ENCODE measurements at regions not wholly inside any gene's neighbourhood (a gene's known extent, or its start where the extent isn't known, plus 50 kb on each side); places are given as distances from the start of the nearest gene placed in this dataset.

DNA sequence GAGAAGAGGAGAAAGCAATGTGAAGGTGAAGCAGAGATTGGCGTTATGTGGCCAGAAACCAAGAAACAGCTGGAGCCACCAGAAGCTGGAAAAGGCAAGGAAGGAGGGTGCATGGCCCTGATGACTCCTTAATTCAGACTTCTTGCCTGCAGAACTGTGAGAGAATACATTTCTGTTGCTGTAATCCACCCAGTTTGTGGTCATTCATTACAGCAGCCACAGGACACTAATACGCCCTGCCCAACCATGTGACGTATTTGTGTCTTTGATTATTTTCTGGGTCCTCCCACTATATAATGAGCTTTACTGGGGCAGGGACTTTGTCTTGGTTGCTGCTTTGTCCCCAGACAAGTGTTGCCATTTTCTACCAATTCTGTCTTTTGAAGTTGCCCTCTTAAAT, 64.5 kb upstream of the MITF start:
- WGBS, 2 donors = 93 to 95% methylated on average over 3 of the region's 3 CpGs
- no peak overlapping the region for H3K4me3 ChIP-seq (ENCODE audit: low read depth, poor library complexity, severe bottlenecking)
- DNase-seq (ENCODE audit: low spot score in 2 of 2) = no peak
- no peak for TF ChIP-seq POLR2A (IDR thresholded peaks at IDR 0.05)
- TF ChIP-seq, protein P1, sequence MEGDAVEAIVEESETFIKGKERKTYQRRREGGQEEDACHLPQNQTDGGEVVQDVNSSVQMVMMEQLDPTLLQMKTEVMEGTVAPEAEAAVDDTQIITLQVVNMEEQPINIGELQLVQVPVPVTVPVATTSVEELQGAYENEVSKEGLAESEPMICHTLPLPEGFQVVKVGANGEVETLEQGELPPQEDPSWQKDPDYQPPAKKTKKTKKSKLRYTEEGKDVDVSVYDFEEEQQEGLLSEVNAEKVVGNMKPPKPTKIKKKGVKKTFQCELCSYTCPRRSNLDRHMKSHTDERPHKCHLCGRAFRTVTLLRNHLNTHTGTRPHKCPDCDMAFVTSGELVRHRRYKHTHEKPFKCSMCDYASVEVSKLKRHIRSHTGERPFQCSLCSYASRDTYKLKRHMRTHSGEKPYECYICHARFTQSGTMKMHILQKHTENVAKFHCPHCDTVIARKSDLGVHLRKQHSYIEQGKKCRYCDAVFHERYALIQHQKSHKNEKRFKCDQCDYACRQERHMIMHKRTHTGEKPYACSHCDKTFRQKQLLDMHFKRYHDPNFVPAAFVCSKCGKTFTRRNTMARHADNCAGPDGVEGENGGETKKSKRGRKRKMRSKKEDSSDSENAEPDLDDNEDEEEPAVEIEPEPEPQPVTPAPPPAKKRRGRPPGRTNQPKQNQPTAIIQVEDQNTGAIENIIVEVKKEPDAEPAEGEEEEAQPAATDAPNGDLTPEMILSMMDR (IDR thresholded peaks at IDR 0.05) = no peak
- intact Hi-C loops (cut with DNase I; ENCODE audit: low total_unique reads) = no loop called here

DNA sequence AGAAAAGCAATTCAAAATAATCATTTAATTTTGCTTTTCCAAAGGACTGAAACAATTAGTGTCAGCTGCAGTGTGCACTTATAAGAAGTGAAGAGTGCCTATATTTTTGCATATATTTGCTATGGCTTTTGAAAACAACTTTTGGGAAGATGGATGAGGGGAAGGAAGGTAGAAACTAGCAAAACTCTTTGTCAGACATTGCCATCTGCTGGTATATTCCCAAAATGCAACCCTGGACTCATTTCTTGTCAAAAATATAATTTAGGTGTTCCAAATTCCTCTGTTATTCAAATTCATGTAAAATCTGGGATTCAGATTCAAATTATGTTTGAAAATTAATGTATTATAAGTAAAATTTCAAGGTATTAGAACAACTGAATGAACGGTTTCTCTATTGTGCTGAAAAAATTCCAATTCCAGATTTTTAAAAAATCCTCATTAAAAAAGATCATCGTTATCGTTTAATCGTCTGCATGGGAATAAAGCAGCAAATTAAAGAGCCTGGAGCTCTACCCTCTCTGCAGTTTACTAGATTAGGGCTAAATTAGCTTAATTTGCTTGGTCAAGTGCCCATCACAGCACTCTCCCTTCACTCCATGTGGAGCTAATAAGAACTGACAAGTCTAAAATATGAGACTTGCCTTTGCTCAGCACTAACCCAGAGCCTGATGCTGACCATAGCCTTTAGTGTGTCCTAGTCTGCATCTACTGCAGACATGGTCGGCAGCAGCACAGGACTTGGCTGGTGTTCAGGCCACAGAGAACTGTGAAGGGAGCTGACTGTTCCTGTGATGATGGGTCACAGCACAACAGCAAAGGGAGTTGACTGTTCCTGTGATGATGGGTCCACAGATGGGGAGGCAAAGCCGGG, 67.9 kb upstream of the MITF start:
- DNase-seq (ENCODE audit: low spot score in 2 of 2) = peak in 1 of 2 donors; percentile 64
- intact Hi-C loops (cut with DNase I; ENCODE audit: low total_unique reads) = no loop called here
- no peak for TF ChIP-seq POLR2A (IDR thresholded peaks at IDR 0.05)
- TF ChIP-seq, protein P1 (IDR thresholded peaks at IDR 0.05) = peak in 1 of 3 donors; percentile 18
- no peak overlapping the region for H3K4me3 ChIP-seq (ENCODE audit: low read depth, poor library complexity, severe bottlenecking)
- WGBS, 2 donors = 43 to 50% methylated on average over 6 of the region's 6 CpGs

DNA sequence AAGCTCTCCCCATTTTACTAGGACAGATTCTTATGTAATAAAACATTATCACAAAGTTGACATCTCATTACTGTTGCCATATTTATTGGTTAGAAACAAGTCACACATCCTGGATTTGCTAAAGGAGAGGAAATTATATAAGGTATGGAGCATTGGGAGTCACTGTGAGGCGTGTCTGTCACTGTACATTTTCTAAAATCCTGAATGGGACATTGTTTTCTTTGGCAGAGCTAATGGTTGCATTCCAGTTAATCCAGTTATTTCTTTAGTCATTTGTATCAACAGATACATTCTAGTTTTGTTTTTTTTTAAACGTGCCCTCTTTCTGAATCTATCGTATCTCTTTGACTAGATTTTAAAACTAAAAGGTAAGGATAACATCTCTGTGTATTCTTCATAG, 70.2 kb upstream of the MITF start:
- TF ChIP-seq, protein P1 (IDR thresholded peaks at IDR 0.05) = no peak
- no peak for TF ChIP-seq POLR2A (IDR thresholded peaks at IDR 0.05)
- DNase-seq (ENCODE audit: low spot score in 2 of 2) = no peak
- intact Hi-C loops (cut with DNase I; ENCODE audit: low total_unique reads) = loop anchor here (10.0 kb wide), 1 partner anchor 504 kb away; no protein-coding TSS in a partner anchor
- 57 to 68% methylated on average over 3 of the region's 3 CpGs for WGBS, 2 donors
- no peak overlapping the region for H3K4me3 ChIP-seq (ENCODE audit: low read depth, poor library complexity, severe bottlenecking)

DNA sequence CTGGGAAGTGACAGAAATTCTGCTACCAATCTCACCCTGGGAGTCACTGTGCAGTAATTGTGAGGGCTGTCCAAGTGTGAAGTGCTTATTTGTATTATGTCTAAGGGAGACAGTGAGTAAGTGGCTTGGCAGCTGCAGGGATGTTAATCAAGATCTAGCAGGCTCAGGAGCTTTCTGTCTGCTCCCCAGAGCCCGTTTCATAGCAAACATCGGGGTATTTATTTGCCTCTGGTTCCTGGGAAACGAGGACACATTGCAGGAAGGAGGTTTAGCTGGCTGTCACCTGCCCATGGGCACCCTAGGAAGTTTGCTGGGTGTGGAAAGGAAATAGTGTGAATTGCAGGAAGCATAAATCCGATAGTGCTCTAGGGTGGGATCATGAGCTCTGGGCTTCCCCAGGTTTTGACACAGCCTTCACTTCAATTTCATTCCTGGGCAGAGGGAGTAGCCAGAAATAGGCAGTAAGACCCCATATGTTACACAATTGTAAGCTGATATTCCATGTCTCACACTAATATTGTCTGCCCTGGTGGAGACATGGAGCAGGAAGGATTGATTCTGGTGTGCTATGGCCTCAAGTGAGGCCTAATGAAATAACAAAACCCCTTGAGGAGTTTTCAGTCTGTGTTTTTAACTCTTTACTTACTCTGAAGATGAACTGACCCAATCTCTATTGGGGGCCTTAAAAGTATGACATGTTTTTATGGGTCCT, 74.1 kb upstream of the MITF start:
- H3K4me3 ChIP-seq (ENCODE audit: low read depth, poor library complexity, severe bottlenecking) = no peak overlapping the region
- no peak for DNase-seq (ENCODE audit: low spot score in 2 of 2)
- intact Hi-C loops (cut with DNase I; ENCODE audit: low total_unique reads) = loop anchor here (10.0 kb wide), 1 partner anchor 500 kb away; no protein-coding TSS in a partner anchor
- TF ChIP-seq, protein P1 (IDR thresholded peaks at IDR 0.05) = no peak
- no peak for TF ChIP-seq POLR2A (IDR thresholded peaks at IDR 0.05)
- WGBS, 2 donors = 13 to 14% methylated on average over 4 of the region's 4 CpGs

DNA sequence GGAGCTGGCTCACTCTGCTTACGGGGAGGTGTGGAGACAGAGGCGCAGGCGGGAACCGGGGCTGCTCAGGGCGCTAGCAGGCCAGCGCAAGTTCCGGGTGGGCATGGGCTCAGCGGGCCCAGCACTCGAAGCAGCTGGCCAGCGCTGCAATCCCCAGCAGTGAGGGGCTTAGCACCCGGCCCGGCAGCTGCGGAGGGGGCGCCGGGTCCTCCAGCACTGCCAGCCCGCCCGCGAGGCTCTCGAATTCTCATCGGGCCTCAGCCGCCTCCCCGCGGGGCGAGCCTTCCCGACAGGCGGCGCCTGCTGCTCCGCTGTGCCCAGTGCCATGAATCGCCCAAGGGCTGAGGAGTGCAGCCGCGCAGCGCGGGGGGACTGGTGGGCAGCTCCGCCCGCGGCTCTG, 78.6 kb upstream of the MITF start:
- TF ChIP-seq POLR2A (IDR thresholded peaks at IDR 0.05) = no peak
- TF ChIP-seq, protein P1 (IDR thresholded peaks at IDR 0.05) = no peak
- no peak overlapping the region for H3K4me3 ChIP-seq (ENCODE audit: low read depth, poor library complexity, severe bottlenecking)
- no peak for DNase-seq (ENCODE audit: low spot score in 2 of 2)
- 92 to 95% methylated on average over 35 to 36 of the region's 36 CpGs for WGBS, 2 donors
- intact Hi-C loops (cut with DNase I; ENCODE audit: low total_unique reads) = loop anchor here (10.0 kb wide), 1 partner anchor 496 kb away; no protein-coding TSS in a partner anchor
